Thymus (tissue), 11 donors: ENCODE measurements at regions not wholly inside any gene's neighbourhood (a gene's known extent, or its start where the extent isn't known, plus 50 kb on each side); places are given as distances from the start of the nearest gene placed in this dataset.
A peak's percentile ranks its signal among the peaks of the same experiment; 100 is the strongest.

Experiments
- DNase-seq, 9 donors: peaks; one replicate each; pipeline ENCODE4 v3.0.0-alpha.2; 2013; ENCODE audit warnings: low spot score in 9 of 9, low read depth in 6 of 9, missing footprints in 1 of 9
- H3K27ac ChIP-seq, 2 donors: one replicate each; pipeline ENCODE4 v1.5.1; 2013; ENCODE audit warnings: control low read depth in 1 of 2, low read depth in 1 of 2, low read length in 1 of 2, mild to moderate bottlenecking in 1 of 2, moderate library complexity in 1 of 2
- H3K27me3 ChIP-seq, 2 donors: one replicate each; pipeline ENCODE4 v1.5.1; 2013; ENCODE audit warnings: low read length in 1 of 2; ENCODE audit not compliant: control insufficient read depth in 2 of 2, insufficient read depth in 1 of 2
- H3K36me3 ChIP-seq, 2 donors: one replicate each; pipeline ENCODE4 v1.5.1; 2013; ENCODE audit warnings: low read length in 1 of 2, mild to moderate bottlenecking in 1 of 2, moderate library complexity in 1 of 2; ENCODE audit not compliant: control insufficient read depth in 2 of 2, insufficient read depth in 2 of 2
- H3K4me1 ChIP-seq, 2 donors: one replicate each; pipeline ENCODE4 v1.5.1; 2013; ENCODE audit warnings: low read length in 2 of 2; ENCODE audit not compliant: control insufficient read depth in 2 of 2, insufficient read depth in 2 of 2
- H3K4me3 ChIP-seq, 2 donors: one replicate each; pipeline ENCODE4 v1.5.1; 2013; ENCODE audit warnings: low read length in 2 of 2, control low read depth in 1 of 2, mild to moderate bottlenecking in 1 of 2
- H3K9me3 ChIP-seq, 2 donors: one replicate each; pipeline ENCODE4 v1.5.1; 2013; ENCODE audit warnings: low read length in 1 of 2, mild to moderate bottlenecking in 1 of 2; ENCODE audit not compliant: control insufficient read depth in 2 of 2, insufficient read depth in 1 of 2
- WGBS: extraction: QIAGEN DNeasy Blood & Tissue Kit; methylation state at CpG from one replicate; pipeline ENCODE4 v1.1.7; 2013; 5-methylcytosine and 5-hydroxymethylcytosine counted together
- donor health status: healthy.

DNA sequence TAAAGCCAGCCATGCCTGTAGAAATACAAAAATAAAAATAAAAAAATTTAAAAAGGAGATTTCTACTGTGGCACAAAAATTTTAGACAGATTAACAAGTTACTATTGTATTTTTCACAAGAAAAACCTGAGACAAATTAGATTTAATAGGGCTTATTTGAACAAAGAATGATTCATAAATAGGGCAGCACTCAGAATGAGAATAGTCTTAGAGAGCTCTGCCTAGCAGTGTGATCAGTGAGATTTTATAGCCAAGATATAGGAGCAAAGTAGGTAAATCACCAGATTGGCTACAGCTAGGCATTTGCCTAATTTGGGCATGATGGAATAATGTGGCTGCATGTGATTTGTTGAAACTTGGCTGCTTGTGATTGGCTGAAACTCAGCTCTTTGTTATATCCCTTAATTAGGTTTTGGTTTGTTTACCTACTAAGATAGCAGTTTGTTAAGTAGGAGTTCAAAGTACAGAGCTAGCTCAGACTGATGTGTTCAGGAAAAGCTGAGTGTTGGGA lies 279.7 kb upstream of the TMTC1 start:
- no peaks in the 10 kb centered on the region for H3K4me1 ChIP-seq
- H3K4me3 ChIP-seq: no peak overlapping the region
- no peaks in the 10 kb centered on the region for H3K9me3 ChIP-seq

DNA sequence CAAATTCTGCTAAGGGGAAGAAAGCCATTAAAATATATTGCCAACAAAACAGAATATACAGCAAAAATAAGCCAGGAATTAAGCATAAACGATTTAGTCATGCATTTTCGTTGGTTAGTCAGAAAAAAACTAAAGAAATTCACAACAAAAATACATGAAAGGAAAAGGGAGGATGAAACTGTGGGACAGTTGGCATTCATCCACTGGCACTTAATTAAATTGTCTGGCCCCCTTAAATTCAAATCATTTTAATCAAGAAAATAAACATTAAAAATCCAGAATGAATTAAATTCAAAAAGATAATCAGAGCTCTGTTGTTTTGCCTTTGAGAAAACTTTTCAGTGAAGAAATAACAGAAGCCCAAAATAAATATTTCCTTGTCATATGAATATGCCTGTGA lies 264.6 kb upstream of the TMTC1 start:
- DNase-seq: no peak
- Histone ChIP-seq H3K9me3 (no peaks in the 10 kb centered on the region), H3K36me3 (no peaks in the 10 kb centered on the region), H3K4me1 (no peaks in the 10 kb centered on the region), H3K4me3 (no peak overlapping the region), H3K27me3 (no peaks in the 10 kb centered on the region), H3K27ac (no peak overlapping the region)
- 84% methylated on average over 2 of the region's 2 CpGs for WGBS

More for the DNA sequence above, 279.7 kb upstream of the TMTC1 start:
- Histone ChIP-seq H3K36me3 (no peaks in the 10 kb centered on the region), H3K27me3 (no peaks in the 10 kb centered on the region), H3K27ac (no peak overlapping the region)
- DNase-seq: no peak

DNA sequence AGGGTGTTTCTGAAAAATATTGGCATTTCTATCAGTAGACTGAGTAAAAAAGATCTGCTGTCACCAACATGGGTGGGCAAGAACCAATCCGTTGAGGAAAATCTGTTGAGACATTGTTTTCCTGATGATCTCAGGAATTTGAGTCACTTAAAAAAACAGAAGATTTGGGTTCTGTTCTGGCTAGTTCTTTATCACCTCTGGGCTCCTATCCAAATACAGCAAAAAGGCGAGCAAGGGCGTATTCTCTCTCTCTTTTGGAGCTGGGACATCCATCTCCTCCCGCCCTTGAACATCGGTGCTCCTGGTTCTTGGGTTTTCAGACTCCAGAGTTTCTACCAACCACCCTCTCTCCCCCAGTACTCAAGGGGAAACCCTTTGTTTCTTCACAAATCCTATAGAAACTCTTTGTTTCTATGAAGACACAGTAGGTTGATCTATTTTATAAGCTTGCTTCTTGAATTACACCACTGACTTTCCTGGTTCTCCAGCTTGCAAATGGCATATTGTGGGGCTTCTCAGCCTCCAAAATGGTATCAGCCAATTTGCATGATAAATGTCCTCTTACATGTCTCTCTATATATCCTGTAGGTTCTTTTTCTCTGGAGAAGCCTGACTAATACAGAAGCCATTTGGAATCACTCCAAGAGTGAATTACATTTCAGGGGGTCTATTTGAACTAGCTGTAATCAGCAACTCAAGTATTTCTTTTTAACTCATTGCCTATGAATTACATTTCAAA lies 263.9 kb upstream of the TMTC1 start:
- Histone ChIP-seq H3K27me3 (no peaks in the 10 kb centered on the region), H3K9me3 (no peaks in the 10 kb centered on the region), H3K4me3 (no peak overlapping the region), H3K27ac (no peak overlapping the region), H3K36me3 (no peaks in the 10 kb centered on the region), H3K4me1 (no peaks in the 10 kb centered on the region)
- peak in 1 of 9 donors; percentile 1 for DNase-seq
- WGBS: 89% methylated on average over 5 of the region's 5 CpGs

DNA sequence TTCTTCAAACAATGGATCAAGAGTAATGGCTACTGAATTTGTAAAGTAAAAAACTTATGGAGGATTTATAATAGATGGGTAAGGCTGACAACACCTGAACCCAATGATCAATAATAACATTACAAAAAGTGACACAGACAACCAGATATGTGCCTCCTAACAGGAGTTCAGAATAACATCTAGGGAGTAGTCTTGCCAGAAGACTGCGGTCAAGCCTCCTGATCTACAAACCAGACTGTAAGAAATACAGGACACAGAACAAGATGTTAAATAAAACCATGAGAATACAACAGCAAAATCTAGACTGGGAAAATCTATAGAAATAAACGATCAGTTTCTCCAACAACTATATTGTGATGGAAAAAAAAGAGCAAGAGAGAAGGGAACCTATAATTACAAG lies 262.6 kb upstream of the TMTC1 start:
- no peak overlapping the region for H3K4me3 ChIP-seq
- no peak overlapping the region for H3K27ac ChIP-seq
- no peaks in the 10 kb centered on the region for H3K4me1 ChIP-seq
- DNase-seq: no peak
- no peaks in the 10 kb centered on the region for H3K36me3 ChIP-seq
- no peaks in the 10 kb centered on the region for H3K27me3 ChIP-seq
- WGBS: 91% methylated on average over 2 of the region's 2 CpGs
- H3K9me3 ChIP-seq: no peaks in the 10 kb centered on the region

DNA sequence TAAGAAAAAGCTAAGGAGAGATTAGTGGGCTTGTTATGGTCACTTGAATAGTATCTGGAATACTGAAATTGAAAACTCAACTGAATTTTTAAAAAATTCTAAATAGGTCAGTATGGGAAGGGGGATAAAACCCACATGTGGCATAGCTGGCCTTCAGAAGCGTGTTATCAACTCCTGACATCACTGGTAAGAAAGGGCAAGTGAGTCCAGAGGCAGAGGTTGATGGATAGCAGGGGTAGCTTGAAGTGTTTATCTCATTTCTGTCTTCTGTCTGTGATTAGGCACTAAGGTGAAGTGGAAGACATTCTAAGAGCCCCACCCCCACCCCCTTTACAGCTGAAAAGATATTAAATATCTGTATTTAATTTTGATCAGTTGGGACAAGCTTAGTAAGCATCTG lies 261.4 kb upstream of the TMTC1 start:
- H3K36me3 ChIP-seq: no peaks in the 10 kb centered on the region
- no peaks in the 10 kb centered on the region for H3K4me1 ChIP-seq
- H3K4me3 ChIP-seq: no peak overlapping the region
- H3K9me3 ChIP-seq: no peaks in the 10 kb centered on the region
- H3K27me3 ChIP-seq: no peaks in the 10 kb centered on the region
- no peak for DNase-seq
- H3K27ac ChIP-seq: no peak overlapping the region
- WGBS: 62% methylated on average over 1 of the region's 1 CpG

DNA sequence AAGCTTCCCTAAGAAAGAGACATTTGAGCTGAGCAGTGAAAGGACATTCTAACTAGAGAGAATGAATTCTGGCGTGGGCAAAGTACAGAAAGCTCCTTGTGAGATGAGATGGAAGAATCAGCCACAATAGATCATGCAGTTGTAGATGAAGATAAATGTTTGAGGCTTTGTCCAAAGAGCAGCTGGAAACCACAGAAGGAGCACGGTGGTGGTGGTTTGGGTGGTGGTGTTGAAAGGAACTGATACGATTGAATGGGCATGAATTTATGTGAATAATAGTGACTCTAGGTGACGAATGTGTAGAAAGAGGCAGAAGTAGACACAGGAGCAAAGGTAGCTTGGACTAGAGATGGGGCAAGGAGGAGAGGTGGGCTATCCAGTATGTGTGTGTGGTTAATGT lies 260.5 kb upstream of the TMTC1 start:
- H3K36me3 ChIP-seq: no peaks in the 10 kb centered on the region
- no peaks in the 10 kb centered on the region for H3K27me3 ChIP-seq
- DNase-seq: no peak
- H3K4me1 ChIP-seq: no peaks in the 10 kb centered on the region
- H3K9me3 ChIP-seq: no peaks in the 10 kb centered on the region
- H3K4me3 ChIP-seq: no peak overlapping the region
- 92% methylated on average over 4 of the region's 4 CpGs for WGBS
- H3K27ac ChIP-seq: no peak overlapping the region

DNA sequence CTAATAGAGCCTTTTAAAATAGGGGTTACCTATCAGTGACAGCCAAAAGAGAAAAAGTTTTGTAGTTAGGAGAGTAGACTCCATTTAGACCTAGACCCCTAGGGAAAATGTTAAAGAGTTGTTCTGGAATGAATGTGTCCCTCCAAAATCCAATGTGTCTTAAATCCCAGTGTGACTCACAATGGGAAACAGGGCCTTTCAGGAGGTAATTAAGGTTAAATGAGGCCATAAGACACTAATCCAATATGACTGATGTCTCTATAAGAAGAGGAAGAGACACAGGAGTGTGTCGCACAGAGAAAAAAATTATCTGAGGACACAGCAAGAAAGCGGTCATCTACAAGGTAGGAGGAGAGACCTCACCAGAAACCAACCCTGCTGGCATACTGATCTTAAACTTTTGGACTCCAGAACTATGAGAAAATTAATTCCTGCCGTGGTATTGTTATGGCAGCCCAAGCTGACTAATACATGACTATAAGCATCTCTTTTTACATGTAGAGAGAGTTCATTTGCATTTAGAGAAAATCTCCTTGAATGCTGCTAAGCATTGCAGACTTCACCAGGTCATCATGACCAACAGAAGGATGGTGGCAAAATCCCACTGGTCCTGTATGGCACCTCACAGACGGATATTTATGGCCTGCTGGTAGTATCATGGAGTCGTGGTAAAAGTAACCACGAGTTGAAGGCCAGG lies 259.6 kb upstream of the TMTC1 start:
- DNase-seq: no peak
- Histone ChIP-seq H3K27ac (no peak overlapping the region), H3K27me3 (no peaks in the 10 kb centered on the region), H3K4me3 (no peak overlapping the region), H3K9me3 (no peaks in the 10 kb centered on the region), H3K36me3 (no peaks in the 10 kb centered on the region), H3K4me1 (no peaks in the 10 kb centered on the region)
- WGBS: 93% methylated on average over 6 of the region's 6 CpGs

DNA sequence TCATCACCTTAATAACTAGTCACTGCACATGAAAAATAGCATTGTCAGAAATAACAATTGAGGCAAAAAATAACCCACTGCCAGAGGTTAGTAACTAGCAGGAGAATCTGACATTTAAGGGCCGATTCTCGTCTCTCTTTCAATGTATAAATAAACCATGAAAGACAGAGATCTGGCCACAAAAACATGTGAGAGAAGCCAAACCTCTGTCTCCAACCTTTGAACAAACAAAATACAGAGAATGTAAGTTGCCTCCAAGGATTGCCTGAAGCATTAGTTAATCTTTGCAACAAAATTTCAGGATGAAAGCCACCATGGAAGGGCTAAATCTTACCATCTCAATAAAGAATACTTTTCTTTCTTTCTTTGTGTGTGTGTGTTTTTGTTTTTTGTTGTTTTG lies 257.4 kb upstream of the TMTC1 start:
- no peaks in the 10 kb centered on the region for H3K4me1 ChIP-seq
- DNase-seq: no peak
- no peaks in the 10 kb centered on the region for H3K36me3 ChIP-seq
- H3K27ac ChIP-seq: no peak overlapping the region
- no peaks in the 10 kb centered on the region for H3K27me3 ChIP-seq
- H3K9me3 ChIP-seq: no peaks in the 10 kb centered on the region
- WGBS: 90% methylated on average over 2 of the region's 2 CpGs
- H3K4me3 ChIP-seq: no peak overlapping the region

DNA sequence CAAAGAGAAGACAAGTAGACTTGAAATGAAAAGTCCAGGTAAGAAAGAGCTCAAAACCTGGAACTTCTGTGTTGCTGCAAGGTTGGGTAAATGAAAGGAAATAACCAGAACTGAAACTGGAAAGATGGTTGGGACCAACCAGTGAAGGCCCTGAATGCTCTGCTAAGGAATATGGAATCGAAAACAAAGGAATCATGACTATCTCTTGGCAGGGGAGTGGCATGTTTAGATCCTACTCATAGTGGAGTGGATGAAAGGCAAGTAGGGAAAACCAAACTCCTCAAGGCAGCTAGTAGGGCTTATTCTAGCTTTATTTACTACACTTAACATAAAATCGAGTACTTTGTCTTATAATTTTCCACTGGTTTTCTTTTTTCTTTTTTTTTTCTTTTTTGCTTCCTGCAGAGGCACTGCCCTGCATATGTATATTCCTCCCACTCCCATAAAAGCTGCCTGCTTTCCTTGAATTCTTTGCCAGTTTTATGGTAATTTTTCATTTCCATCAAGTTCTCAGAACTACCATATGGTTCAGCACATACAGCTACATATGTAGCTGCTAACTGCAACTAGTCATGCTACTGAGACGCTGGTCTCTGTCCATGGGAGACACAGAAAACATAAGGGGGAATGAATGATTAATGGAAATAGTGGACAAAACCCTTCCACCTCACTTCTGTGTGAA lies 247.1 kb upstream of the TMTC1 start:
- Histone ChIP-seq H3K4me3 (no peak overlapping the region), H3K27ac (no peak overlapping the region), H3K36me3 (no peaks in the 10 kb centered on the region), H3K27me3 (no peaks in the 10 kb centered on the region), H3K9me3 (no peaks in the 10 kb centered on the region), H3K4me1 (no peaks in the 10 kb centered on the region)
- WGBS: 85% methylated on average over 3 of the region's 3 CpGs
- no peak for DNase-seq
